NCI-H2196 (cell line): ENCODE measurements at regions not wholly inside any gene's neighbourhood (a gene's known extent, or its start where the extent isn't known, plus 50 kb on each side); places are given as distances from the start of the nearest gene placed in this dataset.
"Not testable (repeated sequence)": the region's sequence is repeated elsewhere in the genome, so short reads cannot be mapped to it uniquely, and the experiment has no call there.

ENCODE experiments used
- DNase-seq: peaks from one replicate; lab custom pipeline; 2025; ENCODE audit not compliant: unreplicated experiment; lab: John Stamatoyannopoulos, UW

GRCh38 chr9:29999645-30000044, 2384.8 kb upstream of the ACO1 start:
- DNase-seq, result no peak

DNA sequence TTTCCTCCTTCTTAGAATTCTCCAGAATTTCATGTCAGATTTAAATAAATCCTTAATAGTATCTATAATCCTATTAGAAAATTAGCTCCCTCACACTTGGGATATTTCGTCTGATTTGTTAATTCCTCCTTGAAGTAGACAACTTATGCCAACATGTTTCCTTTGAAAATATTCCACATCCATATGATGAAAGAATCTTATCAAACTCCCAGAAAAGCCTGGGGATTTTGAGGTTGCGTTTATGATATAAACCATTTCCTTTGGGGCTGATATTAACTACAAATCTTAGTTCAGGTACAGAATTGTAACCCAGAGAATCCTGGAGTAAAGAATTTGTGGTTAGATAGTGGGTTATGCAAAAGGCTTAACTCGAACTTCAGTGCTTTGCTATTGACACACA, 2373.8 kb upstream of the ACO1 start:
- DNase-seq, result no peak

GRCh38 chr9:30012622-30013021, 2371.8 kb upstream of the ACO1 start:
- DNase-seq, result no peak

DNA sequence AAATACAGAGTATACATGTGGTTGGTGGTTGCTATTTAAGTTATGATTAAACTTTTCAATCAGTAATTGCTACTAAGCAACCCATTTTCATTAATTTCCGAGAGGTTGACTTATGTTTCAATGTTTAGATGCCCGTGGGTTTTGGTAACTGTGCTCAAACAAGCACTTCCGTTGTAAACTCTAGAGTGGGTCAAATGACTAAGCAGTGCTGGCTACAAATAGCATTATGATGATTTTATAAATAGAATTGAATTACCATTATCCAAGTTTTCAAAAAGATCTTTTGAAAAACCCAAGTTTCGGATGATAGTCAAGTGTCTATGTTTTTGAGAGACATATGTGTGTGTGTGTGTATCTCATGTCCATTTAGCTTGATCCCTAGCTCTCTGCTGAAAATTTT, 2369.4 kb upstream of the ACO1 start:
- no peak for DNase-seq

- no peak for DNase-seq
Measured at GRCh38 chr9:30020161-30020560, 2364.3 kb upstream of the ACO1 start.

DNA sequence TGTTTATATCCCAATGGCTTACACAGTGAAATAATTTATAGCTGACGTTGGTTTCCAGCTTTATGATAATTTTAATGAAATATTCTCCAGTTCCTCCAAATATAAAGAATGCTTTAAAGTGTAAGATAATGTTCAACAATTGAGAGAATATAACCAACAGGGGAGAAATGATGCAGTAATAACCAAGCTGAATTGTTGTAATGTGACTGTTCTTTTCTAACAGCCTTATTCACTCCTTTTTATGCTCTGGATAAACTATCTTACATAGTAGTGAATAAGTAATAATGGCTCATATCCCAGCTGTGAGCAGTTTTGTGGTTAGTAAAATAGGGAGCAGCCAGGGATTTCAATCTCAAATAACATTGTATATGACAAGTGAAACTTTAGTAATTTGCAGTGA, 2348.7 kb upstream of the ACO1 start:
- no peak for DNase-seq

DNA sequence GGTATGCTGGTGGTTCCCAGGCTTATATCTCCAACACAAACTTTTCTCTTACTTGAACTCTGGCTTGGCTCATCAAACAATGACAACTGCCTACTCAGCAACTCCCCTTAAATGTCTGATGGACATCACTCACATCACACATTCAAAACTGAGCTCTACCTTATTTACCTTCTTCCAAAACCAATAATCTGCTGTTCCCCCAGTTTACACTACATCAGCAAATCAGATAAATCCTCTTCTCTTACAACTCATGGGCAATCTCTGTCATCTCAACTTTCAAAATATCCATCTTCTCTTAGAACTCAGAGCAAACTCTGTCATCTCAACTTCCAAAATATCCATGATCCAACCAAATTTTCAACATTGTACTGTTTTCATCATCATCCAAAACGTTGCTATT, 2347.9 kb upstream of the ACO1 start:
- no peak for DNase-seq

DNA sequence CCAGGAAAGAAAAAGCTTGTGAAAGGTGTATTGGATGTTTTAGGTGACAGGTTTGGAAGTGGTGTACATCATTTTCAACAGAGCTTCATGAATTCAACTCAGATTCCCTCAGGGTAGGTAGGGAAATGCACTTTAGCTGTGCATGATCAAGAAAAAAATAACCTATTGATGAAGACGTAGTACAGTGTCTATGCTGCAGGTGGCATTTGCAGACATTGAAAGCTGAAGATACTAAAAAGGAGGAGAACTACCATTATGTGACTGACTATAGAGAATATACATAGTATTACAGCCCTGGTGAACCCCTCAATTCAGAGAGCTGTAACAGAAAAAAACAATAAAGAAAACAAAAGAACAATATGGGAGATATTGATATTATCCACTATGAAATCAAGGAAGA, 2344.7 kb upstream of the ACO1 start:
- no peak for DNase-seq

DNA sequence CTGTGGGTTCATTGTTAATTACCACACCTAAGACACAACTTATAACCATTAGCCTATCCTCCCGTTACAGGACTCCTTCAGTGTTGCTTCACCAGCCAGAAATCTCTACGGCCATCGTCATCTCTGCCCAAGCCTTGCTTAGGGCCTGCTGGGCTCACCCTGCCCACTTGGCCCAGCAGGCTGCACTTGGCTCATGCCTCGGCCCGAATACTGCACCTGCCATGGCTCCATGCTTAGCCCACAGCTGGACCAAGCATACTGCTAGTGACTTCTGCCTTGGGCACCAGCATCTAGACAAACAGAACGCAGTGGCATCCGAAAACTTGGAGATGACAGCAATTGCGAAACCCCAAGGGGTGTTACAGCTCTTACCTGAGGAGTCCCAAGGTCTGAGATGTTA, 2336.0 kb upstream of the ACO1 start:
- DNase-seq, result no peak

DNA sequence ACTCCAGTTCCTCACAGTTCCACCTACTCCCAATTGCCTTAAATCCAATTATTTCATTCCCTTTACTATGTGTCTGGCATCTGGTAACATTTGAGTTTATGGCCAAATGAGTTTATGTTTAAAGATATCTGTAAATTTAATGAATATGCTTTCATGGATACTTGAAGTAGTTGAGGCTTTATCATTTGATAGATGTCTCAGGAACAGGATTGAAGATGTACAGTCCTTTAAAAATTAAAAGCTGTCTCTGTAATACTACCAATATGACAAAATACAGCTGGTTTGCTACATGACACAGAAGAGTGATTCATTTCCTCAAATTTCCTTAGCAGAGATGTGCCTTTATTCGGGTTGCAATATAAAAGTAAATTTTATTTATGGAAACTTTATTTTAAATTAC, 2326.0 kb upstream of the ACO1 start:
- no peak for DNase-seq

GRCh38 chr9:30060976-30061375, 2323.5 kb upstream of the ACO1 start:
- DNase-seq, result no peak

DNA sequence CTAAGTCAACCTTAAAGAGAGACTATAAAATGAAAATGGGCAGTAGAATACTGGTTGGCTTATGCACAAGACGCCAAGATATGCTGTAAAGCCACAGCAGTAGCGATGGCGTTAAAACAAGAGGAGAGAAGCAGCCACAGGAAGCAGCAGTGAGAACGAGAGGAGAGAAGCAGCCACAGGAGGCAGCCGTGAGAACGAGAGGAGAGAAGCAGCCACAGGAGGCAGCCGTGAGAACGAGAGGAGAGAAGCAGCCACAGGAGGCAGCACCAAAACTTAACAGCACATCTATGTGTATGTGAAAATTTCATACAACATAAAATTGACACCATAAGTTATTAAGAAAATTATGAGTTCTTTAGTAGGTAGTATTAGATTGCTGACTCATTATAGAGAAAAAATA, 2318.6 kb upstream of the ACO1 start:
- no peak for DNase-seq

DNA sequence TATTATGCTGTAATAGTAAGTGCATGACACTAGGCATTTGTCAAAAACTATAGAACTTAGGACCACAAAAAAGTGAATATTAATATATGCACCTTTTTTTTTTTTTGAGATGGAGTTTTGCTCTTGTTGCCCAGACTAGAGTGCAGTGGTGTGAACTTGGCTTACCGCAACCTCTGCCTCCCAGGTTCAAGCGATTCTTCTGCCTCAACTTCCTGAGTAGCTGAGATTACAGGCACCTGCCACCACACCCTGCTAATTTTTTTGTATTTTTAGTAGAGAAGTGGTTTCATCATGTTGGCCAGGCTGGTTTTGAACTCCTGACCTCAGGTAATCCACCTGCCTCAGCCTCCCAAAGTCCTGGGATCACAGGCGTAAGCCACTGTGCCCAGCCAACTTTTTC, 2315.2 kb upstream of the ACO1 start:
- not testable (repeated sequence) for DNase-seq

- peak; percentile 6 for DNase-seq
Measured at GRCh38 chr9:30075022-30075421, 2309.4 kb upstream of the ACO1 start.

DNA sequence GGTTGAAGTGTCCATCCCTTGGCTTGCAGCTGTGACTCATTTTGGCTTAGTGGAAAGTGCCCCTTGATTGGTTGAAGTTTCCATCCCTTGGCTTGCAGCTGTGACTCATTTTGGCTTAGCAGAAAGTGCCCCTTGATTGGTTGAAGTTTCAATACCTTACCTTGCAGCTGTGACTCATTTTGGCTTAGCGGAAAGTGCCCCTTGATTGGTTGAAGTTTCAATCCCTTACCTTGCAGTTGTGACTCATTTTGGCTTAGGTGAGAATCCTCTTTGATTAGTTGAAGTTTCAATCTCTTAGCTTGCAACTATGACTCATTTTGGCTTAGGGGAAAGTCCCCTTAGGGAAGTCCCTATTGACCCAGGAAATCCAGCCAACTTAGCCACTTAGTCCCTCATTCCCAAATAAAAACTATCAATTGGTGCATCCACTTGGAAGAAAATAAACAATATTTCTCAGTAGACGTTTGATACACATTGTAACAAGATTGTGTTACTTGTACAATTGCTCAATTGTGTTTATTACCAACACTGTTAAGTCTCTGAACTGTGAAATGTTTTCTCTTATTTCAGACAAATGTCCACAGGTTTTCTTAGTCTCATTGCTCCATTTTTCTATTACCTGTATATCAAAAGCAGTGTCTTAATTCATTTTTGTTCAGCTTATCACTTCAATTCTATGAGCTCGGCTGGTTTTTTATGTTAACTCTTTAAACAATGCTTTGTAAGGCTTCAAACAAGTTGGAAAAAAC, 2308.8 kb upstream of the ACO1 start:
- DNase-seq, result peak; percentile 6

GRCh38 chr9:30078195-30078594, 2306.2 kb upstream of the ACO1 start:
- DNase-seq, result no peak

DNA sequence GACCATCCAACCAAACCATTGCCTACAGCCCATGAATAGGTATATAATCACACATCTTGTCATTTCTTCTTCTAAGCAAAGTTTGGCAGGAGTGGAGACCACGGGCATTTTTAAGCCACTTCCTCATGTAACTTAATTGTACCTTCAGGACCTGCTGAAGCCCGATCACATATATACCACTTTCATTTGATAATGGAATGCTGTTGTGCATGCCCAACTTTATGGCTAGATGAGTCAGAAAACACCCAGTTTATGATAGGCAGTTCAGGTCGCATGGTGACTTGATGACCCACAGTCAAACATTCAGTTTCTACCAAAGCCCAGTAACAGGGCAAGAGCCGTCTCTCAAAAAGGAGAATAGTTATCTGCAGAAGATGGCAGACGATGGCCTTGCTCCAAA, 2295.0 kb upstream of the ACO1 start:
- DNase-seq, result no peak

DNA sequence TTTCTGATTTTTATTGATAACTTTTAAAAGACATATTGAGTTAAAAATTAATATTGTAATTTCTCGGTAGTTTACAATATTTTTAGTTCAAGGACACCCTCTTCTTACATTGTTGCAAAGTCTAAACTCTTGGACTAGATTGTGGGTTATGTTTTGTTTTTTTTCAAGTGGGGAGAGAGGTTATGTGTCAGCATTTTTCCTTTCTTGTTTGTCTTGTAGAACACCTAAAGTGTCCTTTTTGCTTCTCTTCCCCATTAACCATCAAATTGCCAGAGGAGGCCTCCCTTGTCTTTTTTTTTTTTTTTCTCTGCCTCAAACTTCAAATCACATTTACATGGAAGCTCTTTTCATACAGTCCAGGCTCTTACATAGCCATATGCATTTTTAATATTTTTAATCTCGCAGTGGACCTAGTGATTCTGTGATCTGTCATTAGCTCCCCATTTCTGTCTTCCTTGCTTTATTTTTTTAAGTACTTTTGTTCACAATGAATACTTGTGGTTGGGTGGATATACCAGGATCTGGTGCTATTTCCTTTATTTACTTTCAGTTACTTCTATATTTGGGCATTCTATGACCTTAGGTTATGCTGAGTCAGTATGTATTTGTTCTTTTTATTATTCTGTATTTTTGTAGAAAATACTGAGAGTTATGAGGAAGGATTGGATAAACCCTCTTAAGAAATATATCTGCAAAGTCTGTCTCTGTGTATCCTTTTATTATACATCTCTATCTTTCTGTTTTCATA, 2280.6 kb upstream of the ACO1 start:
- no peak for DNase-seq

- not testable (repeated sequence) for DNase-seq
Measured at GRCh38 chr9:30107134-30107533, 2277.3 kb upstream of the ACO1 start.

- no peak for DNase-seq
Measured at GRCh38 chr9:30116673-30117217, 2267.7 kb upstream of the ACO1 start.

DNA sequence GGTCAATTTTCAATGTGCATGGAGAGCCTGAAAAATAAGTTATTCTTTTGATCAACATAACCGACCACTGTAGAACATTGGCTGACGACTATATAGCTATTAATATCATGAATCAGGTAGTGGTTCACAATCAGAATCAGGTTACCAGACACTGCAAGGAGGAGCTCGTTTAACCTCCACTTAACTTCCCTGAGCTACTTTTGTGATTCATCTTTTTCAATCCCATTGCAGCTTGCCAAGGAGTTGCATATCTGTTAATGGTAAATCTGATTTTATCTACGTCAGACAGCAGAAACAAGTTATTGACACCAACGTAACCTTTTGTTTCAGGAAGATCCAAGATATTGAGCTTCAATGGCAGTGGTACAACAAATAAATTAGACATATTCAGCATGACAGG, 2263.8 kb upstream of the ACO1 start:
- DNase-seq, result no peak

- DNase-seq, result no peak
Measured at GRCh38 chr9:30121611-30122010, 2262.8 kb upstream of the ACO1 start.
